ENCODE measurements at regions not wholly inside any gene's neighbourhood (a gene's known extent, or its start where the extent isn't known, plus 50 kb on each side); places are given as distances from the start of the nearest gene placed in this dataset.
A peak's percentile ranks its signal among the peaks of the same experiment; 100 is the strongest.

DNA sequence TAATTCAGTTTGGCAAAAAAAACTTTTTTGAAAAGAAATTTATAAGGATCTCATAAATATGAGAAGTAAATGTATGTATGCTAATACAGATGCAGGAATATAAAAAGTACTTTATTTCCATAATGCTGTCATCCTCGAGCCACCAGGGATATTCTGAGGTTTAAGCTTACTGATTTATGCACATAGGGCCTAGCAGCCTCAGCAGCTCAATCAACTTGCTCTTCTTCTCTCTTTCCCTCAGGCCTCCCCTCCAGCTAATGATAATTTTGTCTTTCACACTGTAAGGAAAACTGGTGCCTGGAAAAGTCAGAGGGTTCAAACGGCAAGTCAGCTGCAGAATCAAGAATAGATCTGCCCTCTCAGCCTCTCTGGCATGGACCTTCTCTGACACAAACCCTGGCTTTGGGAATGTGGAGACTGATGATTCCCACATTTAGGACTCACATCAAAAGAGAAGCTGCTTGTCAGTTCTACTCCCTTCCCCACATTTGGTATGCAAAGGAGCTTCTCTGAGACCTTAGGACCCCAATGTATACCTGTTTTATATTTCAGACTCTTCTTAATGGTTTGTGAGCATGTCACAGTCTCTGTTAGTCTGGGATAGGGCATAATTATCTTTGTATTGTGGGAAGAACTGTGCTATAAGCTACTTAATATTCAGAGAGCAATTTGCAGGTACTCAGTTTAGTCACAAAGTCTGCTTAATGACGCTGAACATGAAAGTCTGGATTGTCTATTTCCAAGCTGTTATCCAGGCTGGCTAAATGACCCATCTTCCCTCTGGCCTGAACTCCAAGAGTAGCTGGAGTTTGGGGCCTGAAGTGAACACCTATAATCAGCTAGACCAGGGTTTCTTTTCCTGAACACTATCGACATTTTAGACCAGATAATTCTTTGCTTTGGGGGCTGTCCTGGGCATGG, 52.1 kb upstream of the DIPK1A start:
- no peak overlapping the region for H3K4me3 ChIP-seq (ENCODE audit: low read depth, low read length)
- TF ChIP-seq, protein P1, sequence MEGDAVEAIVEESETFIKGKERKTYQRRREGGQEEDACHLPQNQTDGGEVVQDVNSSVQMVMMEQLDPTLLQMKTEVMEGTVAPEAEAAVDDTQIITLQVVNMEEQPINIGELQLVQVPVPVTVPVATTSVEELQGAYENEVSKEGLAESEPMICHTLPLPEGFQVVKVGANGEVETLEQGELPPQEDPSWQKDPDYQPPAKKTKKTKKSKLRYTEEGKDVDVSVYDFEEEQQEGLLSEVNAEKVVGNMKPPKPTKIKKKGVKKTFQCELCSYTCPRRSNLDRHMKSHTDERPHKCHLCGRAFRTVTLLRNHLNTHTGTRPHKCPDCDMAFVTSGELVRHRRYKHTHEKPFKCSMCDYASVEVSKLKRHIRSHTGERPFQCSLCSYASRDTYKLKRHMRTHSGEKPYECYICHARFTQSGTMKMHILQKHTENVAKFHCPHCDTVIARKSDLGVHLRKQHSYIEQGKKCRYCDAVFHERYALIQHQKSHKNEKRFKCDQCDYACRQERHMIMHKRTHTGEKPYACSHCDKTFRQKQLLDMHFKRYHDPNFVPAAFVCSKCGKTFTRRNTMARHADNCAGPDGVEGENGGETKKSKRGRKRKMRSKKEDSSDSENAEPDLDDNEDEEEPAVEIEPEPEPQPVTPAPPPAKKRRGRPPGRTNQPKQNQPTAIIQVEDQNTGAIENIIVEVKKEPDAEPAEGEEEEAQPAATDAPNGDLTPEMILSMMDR (IDR thresholded peaks at IDR 0.05; ENCODE audit: borderline replicate concordance, insufficient read depth, low read depth, low read length), result no peak

DNA sequence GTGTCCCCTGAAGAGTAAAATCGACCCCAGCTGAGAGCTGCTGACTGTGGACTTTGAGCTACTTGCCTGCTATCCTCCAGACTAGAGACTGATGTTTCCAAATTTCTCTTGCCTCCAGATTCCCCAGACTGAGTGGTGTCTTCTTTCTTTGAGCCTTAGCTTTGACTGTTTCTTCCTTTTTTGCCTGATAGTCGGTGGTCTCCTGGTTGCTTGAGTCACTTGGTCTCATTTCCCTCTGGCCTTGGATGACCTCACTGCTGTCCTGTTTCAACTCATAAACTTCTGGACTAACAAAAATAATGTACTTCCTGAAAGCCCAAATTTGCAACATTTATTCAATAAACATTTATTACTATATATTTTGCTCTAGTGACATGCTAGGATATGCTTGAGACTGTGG, 52.9 kb upstream of the DIPK1A start:
- no peak overlapping the region for H3K4me3 ChIP-seq (ENCODE audit: low read depth, low read length)
- TF ChIP-seq, protein P1 (IDR thresholded peaks at IDR 0.05; ENCODE audit: borderline replicate concordance, insufficient read depth, low read depth, low read length), result no peak

DNA sequence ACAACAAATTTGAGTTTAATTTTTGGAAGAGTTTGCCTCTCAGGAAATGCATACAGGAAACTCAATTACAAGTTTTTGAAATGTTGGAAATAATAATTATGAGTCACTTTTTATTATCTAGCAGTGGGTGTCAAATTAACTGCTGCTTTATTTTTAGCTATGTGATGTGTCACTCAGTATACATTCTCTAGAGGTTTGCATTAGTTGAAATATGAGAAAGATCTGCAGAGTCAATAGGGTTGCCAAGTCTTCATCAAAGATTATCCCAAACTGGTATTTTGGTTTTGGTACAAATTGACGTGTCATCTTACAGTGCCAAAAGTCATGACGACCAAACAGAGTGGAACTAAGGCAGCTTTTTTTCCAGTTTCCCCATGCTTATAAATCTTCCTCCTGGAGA, 54.3 kb upstream of the DIPK1A start:
- no peak overlapping the region for H3K4me3 ChIP-seq (ENCODE audit: low read depth, low read length)

DNA sequence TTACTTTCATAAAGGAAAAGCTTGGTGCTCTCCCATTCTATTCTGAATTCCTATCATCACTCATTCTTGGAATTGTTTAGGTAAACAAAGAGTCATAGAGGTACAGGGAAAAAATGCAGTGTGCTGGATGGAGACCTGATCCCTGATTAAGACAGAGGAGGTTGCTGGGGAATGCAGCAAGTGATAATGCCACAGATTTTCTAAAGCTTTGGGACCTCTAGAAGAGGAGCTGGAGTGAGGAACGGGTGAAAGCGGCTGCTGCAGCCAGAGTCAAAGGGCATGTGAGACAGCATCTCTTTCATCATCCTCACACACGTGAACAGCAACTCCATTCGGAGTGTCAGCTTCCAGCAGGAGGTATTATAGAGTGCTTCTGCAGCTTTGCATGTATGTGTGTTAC, 54.9 kb upstream of the DIPK1A start:
- H3K4me3 ChIP-seq (ENCODE audit: low read depth, low read length), result no peak overlapping the region

More for the DNA sequence above, 54.3 kb upstream of the DIPK1A start:
- TF ChIP-seq, protein P1 (IDR thresholded peaks at IDR 0.05; ENCODE audit: borderline replicate concordance, insufficient read depth, low read depth, low read length), result no peak

DNA sequence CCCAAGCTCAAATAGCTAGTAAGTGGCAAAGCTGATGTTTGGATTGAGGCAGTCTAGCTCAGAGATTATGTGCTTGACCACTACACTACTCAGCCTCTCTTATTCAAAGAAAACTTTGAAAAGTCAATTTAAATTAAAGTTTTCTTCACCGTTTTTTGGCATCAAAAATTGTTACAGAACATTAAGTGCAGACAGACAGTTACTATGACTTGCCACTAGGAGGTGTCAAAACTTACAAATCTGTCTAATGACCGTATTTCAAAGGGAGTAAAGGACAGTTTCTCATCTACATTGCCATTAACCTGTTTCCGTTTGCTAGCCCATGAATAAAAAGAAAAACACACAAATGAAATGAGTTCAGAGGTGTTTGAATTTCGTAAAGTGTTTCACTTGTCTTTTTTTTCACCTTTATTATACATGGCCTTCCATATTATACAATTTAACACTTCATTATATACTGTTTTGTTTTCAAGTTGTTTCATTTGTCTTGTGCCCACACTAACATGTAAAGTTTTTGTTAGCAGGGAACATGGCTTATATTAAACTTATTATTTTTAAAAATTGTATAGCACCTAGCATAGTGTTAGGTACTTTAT, 57.4 kb upstream of the MTF2 start:
- TF ChIP-seq, protein P1 (IDR thresholded peaks at IDR 0.05; ENCODE audit: borderline replicate concordance, insufficient read depth, low read depth, low read length), result peak; percentile 46; the same call in 1 of the 2 replicates
- H3K4me3 ChIP-seq (ENCODE audit: low read depth, low read length), result no peak overlapping the region

More for the DNA sequence above, 54.9 kb upstream of the DIPK1A start:
- TF ChIP-seq, protein P1 (IDR thresholded peaks at IDR 0.05; ENCODE audit: borderline replicate concordance, insufficient read depth, low read depth, low read length), result no peak

DNA sequence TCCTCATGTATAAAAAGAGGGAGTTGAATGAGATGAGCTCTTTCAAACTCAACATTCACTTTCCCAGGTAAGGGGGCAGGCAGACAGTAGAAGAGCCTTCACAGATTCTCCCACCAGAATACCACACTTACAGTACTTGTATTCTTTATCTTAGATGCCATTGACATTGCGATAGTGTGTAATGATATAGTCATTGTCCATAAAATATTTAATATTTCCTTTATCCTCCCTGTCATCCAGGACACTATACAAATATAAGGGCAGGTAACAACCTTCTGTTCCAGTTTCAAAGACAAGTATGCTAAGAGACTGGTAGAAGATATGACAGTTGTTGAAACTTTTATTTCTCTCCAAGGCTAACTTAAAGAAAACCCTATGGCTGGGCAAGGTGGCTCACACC, 56.5 kb upstream of the MTF2 start:
- TF ChIP-seq, protein P1 (IDR thresholded peaks at IDR 0.05; ENCODE audit: borderline replicate concordance, insufficient read depth, low read depth, low read length), result no peak

More for the DNA sequence above, 56.5 kb upstream of the MTF2 start:
- no peak overlapping the region for H3K4me3 ChIP-seq (ENCODE audit: low read depth, low read length)
